Umbilical cord (tissue), 1 donor: ENCODE measurements at regions not wholly inside any gene's neighbourhood (a gene's known extent, or its start where the extent isn't known, plus 50 kb on each side); places are given as distances from the start of the nearest gene placed in this dataset.
"Not testable (repeated sequence)": the region's sequence is repeated elsewhere in the genome, so short reads cannot be mapped to it uniquely, and the experiment has no call there.

Source experiments
- DNase-seq: peaks from one replicate; pipeline ENCODE4 v3.0.0-alpha.2; 2015; ENCODE audit warnings: low spot score

DNA sequence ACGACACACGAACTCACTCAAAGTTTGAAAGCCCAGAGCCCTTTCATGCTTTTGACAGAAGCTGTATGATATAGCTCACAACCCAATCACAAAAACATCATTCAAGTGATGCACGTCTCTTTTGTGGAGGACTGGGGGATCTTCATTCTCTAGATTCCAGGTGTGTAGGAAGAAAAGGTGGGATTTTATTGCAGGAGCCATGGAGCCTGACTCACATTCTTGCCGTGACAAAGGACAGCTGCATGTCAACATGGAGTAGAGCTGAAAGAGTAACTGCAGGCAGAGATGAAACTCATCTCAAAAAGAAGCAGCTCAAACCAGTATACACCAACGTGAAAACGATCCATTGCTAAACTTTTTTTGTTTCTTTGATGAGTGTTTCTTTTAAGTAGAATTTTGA lies 50.9 kb upstream of the PDE1A start:
- DNase-seq, result no peak

DNA sequence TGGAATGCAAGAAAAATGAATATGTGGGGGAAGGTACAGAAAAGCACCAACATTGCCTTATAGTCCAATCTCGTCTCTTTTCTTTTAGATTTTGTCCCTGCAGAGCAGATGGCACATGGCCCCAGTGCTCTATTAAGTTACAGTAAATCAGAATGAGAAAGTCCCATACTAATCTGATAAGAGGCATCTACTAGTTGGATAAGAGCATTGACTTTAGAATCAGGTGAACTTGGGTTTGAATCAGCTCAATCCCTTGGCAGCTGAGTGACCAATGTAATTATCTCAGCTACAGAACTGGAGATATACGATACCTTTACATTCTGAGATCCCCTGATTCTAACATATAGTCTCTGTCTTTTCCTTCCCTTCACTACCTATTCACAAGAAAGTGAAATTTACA lies 54.8 kb upstream of the PDE1A start:
- no peak for DNase-seq

GRCh38 chr2:182482511-182482910 lies 55.7 kb upstream of the PDE1A start:
- no peak for DNase-seq

DNA sequence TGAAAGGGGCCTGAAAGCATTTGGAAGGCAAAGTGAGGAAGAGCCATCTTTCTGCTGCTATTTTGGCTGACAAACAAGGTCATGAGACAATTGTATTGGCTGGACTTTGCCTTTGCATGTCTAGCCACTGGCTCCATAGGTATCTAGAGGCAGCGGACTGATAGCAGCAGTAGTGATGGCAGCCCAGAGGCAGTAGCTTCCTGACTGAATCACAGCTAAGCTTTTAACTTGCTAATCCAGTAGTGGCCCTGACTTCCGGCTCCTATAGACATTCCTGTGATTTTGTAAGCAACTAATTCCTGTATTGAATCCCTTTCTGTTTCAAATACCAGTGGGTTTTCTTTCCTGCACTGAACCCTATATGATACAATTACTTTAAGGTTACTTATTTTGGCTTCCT lies 69.8 kb upstream of the PDE1A start:
- DNase-seq, result no peak

DNA sequence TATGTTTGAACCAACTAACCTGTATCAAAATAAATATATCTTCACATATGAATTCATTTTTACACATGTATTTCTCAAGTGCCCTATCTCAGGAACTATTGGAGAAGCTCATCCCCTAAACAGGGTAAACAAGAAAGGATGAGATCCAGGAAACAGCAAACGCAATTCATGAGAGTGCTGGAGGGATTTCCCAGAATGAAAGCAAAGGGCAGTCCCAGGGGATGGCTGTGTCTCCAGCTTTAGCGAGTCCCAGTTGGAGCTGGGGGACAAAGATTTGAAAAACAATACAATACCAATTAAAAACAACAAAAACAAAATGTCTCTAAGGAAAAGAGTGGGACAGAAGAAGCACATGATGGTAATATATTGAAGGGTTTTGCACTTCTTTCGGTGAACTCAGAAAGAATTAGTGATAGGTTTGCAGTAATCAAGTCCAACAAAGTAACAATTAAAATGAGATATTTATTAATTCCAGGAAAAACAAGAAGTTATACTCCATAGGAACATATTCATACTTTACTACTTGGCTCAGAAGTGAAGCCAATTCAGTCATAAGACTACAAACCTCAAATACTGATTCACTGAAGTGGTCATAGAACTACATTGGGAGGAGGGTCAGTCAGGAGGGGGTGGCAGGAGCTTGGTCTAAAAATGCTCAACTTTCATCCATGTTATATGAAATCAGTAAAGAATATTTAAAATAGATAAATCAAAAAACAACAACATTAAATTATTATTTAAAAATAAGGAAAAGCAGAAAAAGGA lies 73.1 kb upstream of the PDE1A start:
- no peak for DNase-seq

DNA sequence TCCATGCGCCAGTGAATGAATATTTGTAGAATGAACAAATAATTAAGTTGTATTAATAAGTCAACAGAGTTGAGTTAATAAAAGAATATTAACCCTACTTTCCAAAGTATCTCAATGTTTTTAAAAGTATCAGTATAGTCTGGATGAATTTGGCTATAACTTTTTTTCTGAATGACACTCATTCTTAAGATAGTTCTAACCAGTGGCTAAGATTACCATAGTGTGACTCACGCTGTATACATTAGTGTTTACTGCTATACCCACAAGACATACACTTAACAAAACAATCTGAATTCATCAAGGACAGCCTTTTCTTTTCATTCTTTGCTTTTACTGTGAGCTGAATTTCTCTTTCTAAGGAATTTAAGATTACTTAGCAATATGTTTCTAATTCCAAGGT lies 77.0 kb upstream of the PDE1A start:
- DNase-seq, result no peak

GRCh38 chr2:182504903-182505302 lies 78.1 kb upstream of the PDE1A start:
- DNase-seq, result peak; percentile 50

- no peak for DNase-seq
Measured at GRCh38 chr2:182506606-182507005, 79.8 kb upstream of the PDE1A start.

GRCh38 chr2:182508583-182508982 lies 81.7 kb upstream of the PDE1A start:
- DNase-seq, result not testable (repeated sequence)

- no peak for DNase-seq
Measured at GRCh38 chr2:182509216-182509615, 82.4 kb upstream of the PDE1A start.

GRCh38 chr2:182521453-182522404 lies 94.9 kb upstream of the PDE1A start:
- no peak for DNase-seq

GRCh38 chr2:182522405-182522896 lies 95.6 kb upstream of the PDE1A start:
- DNase-seq, result peak; percentile 38

GRCh38 chr2:182522972-182523473 lies 96.2 kb upstream of the PDE1A start:
- DNase-seq, result peak; percentile 14

DNA sequence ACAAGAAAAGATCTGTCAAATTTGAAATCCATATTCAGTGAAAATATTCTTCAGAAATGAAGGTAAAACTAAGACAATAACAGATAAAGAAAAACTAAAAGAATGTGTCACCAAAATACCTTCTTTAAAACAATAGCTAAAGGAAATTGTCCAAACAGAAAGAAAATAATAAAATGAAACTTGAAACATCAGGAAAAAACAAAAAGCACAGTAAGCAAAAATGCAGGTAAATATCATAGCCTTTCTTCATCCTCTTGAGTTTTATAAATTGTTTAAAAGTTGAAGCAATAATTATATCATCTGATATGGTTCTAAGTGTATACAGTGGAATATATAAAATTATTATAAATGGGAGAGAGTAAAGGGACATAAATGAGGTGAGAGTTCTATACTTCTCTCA lies 103.8 kb upstream of the PDE1A start:
- no peak for DNase-seq

DNA sequence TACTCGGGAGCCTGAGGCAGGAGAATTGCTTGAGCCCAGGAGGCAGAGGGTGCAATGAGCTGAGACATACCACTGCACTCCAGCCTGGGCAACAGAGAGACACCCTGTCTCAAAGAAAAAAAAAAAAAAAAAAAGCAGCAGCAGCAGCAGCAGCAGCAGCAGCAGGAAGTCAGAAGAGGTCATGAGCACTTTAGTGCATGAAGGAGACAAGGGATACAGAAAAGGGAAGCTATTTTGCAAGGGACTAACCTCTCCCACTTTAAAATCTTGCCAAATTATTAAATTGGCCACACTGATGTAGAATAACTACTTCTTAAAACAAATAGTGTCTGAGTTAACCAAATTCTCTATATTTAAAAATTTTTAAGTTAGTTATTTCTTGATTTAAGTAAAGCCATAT lies 113.4 kb upstream of the PDE1A start:
- no peak for DNase-seq

GRCh38 chr2:182541268-182541667 lies 114.4 kb upstream of the PDE1A start:
- DNase-seq, result no peak

DNA sequence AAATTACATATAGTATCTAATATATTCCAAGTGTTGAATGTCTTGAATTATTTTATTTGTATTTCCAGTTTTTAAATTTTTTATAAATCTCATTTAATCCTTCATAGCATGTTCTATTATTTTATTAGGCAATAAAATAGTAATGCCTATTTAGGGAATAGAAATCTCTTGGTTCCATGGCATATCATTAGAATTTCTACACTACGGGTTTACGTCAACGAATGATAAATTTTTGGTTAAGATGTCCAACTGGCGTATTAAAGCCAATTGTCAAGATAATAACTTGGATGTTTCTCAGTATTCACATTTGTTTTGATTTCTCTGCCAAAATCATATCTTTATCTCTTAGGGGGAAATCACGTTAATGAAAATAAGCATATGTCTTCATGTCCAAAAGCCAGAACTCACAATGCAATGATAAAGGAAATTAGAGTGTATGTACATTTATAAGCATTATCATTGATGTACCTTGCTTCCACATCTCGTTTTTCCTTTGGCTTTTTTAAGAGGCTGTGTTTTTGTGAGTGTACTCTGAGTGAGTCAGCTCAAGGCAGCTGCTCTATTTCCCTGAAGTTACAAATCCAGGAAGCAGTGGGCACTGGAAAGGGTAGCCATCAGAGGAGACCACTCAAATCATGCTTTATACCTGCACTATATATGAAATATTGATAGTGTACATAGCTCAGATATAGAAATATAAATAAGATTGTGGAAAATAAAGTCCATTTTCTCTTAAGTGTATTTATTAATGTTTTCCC lies 115.8 kb upstream of the PDE1A start:
- peak; percentile 9 for DNase-seq

- DNase-seq, result no peak
Measured at GRCh38 chr2:182543741-182544525, 117.1 kb upstream of the PDE1A start.

GRCh38 chr2:182545420-182546167 lies 118.8 kb upstream of the PDE1A start:
- no peak for DNase-seq
